ENCODE measurements at regions not wholly inside any gene's neighbourhood (a gene's known extent, or its start where the extent isn't known, plus 50 kb on each side); places are given as distances from the start of the nearest gene placed in this dataset.

DNA sequence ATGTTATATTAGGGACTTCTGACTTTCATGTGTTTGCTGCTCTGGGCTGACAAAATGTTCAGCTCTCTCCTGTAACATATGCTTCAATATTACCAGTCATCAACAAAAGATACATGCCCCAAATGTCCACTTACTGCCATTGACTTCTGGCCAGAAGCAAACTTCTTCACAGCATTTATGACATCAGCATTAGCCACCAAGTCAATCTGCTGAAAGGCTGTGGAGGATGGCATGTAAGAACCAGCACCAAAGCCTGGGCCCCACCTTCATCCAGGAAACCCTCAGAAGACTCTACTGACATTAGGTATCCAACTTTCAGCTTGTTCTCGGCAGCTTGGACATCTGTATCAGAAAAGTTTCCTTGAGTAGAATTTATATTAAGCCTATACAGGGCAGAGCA lies 595.5 kb downstream of the COL12A1 start (continued):
- TF ChIP-seq, protein P1, sequence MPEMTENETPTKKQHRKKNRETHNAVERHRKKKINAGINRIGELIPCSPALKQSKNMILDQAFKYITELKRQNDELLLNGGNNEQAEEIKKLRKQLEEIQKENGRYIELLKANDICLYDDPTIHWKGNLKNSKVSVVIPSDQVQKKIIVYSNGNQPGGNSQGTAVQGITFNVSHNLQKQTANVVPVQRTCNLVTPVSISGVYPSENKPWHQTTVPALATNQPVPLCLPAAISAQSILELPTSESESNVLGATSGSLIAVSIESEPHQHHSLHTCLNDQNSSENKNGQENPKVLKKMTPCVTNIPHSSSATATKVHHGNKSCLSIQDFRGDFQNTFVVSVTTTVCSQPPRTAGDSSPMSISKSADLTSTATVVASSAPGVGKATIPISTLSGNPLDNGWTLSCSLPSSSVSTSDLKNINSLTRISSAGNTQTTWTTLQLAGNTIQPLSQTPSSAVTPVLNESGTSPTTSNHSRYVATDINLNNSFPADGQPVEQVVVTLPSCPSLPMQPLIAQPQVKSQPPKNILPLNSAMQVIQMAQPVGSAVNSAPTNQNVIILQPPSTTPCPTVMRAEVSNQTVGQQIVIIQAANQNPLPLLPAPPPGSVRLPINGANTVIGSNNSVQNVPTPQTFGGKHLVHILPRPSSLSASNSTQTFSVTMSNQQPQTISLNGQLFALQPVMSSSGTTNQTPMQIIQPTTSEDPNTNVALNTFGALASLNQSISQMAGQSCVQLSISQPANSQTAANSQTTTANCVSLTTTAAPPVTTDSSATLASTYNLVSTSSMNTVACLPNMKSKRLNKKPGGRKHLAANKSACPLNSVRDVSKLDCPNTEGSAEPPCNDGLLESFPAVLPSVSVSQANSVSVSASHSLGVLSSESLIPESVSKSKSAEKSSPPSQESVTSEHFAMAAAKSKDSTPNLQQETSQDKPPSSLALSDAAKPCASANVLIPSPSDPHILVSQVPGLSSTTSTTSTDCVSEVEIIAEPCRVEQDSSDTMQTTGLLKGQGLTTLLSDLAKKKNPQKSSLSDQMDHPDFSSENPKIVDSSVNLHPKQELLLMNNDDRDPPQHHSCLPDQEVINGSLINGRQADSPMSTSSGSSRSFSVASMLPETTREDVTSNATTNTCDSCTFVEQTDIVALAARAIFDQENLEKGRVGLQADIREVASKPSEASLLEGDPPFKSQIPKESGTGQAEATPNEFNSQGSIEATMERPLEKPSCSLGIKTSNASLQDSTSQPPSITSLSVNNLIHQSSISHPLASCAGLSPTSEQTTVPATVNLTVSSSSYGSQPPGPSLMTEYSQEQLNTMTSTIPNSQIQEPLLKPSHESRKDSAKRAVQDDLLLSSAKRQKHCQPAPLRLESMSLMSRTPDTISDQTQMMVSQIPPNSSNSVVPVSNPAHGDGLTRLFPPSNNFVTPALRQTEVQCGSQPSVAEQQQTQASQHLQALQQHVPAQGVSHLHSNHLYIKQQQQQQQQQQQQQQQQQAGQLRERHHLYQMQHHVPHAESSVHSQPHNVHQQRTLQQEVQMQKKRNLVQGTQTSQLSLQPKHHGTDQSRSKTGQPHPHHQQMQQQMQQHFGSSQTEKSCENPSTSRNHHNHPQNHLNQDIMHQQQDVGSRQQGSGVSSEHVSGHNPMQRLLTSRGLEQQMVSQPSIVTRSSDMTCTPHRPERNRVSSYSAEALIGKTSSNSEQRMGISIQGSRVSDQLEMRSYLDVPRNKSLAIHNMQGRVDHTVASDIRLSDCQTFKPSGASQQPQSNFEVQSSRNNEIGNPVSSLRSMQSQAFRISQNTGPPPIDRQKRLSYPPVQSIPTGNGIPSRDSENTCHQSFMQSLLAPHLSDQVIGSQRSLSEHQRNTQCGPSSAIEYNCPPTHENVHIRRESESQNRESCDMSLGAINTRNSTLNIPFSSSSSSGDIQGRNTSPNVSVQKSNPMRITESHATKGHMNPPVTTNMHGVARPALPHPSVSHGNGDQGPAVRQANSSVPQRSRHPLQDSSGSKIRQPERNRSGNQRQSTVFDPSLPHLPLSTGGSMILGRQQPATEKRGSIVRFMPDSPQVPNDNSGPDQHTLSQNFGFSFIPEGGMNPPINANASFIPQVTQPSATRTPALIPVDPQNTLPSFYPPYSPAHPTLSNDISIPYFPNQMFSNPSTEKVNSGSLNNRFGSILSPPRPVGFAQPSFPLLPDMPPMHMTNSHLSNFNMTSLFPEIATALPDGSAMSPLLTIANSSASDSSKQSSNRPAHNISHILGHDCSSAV (CRISPR knock-in tag; IDR thresholded peaks at IDR 0.05; ENCODE audit: borderline replicate concordance): no peak
- no peak for TF ChIP-seq SNAI1 (CRISPR knock-in tag; IDR thresholded peaks at IDR 0.05; ENCODE audit: borderline replicate concordance)
- no peak for TF ChIP-seq YEATS2 (CRISPR knock-in tag; IDR thresholded peaks at IDR 0.05; ENCODE audit: borderline replicate concordance)
- TF ChIP-seq KDM5B (CRISPR knock-in tag; IDR thresholded peaks at IDR 0.05; ENCODE audit: borderline replicate concordance): no peak

GRCh38 chr6:74609871-74610270 lies 596.0 kb downstream of the COL12A1 start:
- Histone ChIP-seq H3K27ac (ENCODE audit: extremely low read length, insufficient read depth, low read length) (no peak overlapping the region), H3K4me3 (replicated peaks in 1 of 3; ENCODE audit: insufficient read depth in 1 of 3, low read depth in 2 of 3, low read length in 3 of 3) (no peak overlapping the region), H3K4me2 (ENCODE audit: low read depth, low read length) (no peak overlapping the region), H3K9me3 (ENCODE audit: low read length) (no peaks in the 10 kb centered on the region), H3K36me3 (replicated peaks in 1 of 2; ENCODE audit: control insufficient read depth in 1 of 2, insufficient read depth in 2 of 2, low read length in 2 of 2) (no peaks in the 10 kb centered on the region), H3K9ac (ENCODE audit: insufficient read depth, low read depth, low read length) (no peak overlapping the region), H3K27me3 (ENCODE audit: control insufficient read depth in 1 of 2, insufficient read depth in 2 of 2, low read length in 2 of 2) (no peaks in the 10 kb centered on the region), H4K20me1 (ENCODE audit: insufficient read depth, low read length) (no peaks in the 10 kb centered on the region), H3K4me1 (ENCODE audit: insufficient read depth, low read length) (no peaks in the 10 kb centered on the region), H2AFZ (ENCODE audit: low read length) (no peak overlapping the region), H3K79me2 (ENCODE audit: insufficient read depth, low read length) (no peaks in the 10 kb centered on the region)
- ATAC-seq (no peak), DNase-seq (ENCODE audit: low spot score) (no peak), FAIRE-seq (no peak)
- intact Hi-C loops (cut with micrococcal nuclease; ENCODE audit: unreplicated experiment) (no loop called here), in situ Hi-C loops (cut with HindIII; ENCODE audit: extremely low pct_ligation_motif_present, low pct_unique_long_range_greater_than_20kb) (no loop called here)
- ChIA-PET CTCF (ENCODE audit: low intra/inter-chr PET ratio, low total read pairs) (no interaction called here), POLR2A (no interaction called here)
- WGBS (ENCODE audit: low lambda C conversion rate): 0% methylated on average over 1 of the region's 1 CpG
- BruUV-seq (replicated peaks): no TSS peak
- TF ChIP-seq POLR2AphosphoS2 (IDR thresholded peaks at IDR 0.05; ENCODE audit: low read depth, low read length) (no peak), ZNF281 (CRISPR knock-in tag; IDR thresholded peaks at IDR 0.05; ENCODE audit: borderline replicate concordance) (no peak), ZNF749 (CRISPR knock-in tag; IDR thresholded peaks at IDR 0.05; ENCODE audit: borderline replicate concordance) (no peak), GTF2F1 (IDR thresholded peaks at IDR 0.05; ENCODE audit: low read length) (no peak)
- TF ChIP-seq, protein P2, sequence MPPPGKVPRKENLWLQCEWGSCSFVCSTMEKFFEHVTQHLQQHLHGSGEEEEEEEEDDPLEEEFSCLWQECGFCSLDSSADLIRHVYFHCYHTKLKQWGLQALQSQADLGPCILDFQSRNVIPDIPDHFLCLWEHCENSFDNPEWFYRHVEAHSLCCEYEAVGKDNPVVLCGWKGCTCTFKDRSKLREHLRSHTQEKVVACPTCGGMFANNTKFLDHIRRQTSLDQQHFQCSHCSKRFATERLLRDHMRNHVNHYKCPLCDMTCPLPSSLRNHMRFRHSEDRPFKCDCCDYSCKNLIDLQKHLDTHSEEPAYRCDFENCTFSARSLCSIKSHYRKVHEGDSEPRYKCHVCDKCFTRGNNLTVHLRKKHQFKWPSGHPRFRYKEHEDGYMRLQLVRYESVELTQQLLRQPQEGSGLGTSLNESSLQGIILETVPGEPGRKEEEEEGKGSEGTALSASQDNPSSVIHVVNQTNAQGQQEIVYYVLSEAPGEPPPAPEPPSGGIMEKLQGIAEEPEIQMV (CRISPR knock-in tag; IDR thresholded peaks at IDR 0.05; ENCODE audit: low read depth): no peak
- TF ChIP-seq, protein P3, sequence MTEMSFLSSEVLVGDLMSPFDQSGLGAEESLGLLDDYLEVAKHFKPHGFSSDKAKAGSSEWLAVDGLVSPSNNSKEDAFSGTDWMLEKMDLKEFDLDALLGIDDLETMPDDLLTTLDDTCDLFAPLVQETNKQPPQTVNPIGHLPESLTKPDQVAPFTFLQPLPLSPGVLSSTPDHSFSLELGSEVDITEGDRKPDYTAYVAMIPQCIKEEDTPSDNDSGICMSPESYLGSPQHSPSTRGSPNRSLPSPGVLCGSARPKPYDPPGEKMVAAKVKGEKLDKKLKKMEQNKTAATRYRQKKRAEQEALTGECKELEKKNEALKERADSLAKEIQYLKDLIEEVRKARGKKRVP (CRISPR knock-in tag; IDR thresholded peaks at IDR 0.05): no peak

Measured in HepG2 (cell line).